Brain pericyte (primary cell): ENCODE measurements at regions not wholly inside any gene's neighbourhood (a gene's known extent, or its start where the extent isn't known, plus 50 kb on each side); places are given as distances from the start of the nearest gene placed in this dataset.
"Not testable (repeated sequence)": the region's sequence is repeated elsewhere in the genome, so short reads cannot be mapped to it uniquely, and the experiment has no call there.

ENCODE experiments used
- DNase-seq: peaks from one replicate; pipeline ENCODE4 v3.0.0-alpha.2; 2012; ENCODE audit warnings: low read depth, low spot score

DNA sequence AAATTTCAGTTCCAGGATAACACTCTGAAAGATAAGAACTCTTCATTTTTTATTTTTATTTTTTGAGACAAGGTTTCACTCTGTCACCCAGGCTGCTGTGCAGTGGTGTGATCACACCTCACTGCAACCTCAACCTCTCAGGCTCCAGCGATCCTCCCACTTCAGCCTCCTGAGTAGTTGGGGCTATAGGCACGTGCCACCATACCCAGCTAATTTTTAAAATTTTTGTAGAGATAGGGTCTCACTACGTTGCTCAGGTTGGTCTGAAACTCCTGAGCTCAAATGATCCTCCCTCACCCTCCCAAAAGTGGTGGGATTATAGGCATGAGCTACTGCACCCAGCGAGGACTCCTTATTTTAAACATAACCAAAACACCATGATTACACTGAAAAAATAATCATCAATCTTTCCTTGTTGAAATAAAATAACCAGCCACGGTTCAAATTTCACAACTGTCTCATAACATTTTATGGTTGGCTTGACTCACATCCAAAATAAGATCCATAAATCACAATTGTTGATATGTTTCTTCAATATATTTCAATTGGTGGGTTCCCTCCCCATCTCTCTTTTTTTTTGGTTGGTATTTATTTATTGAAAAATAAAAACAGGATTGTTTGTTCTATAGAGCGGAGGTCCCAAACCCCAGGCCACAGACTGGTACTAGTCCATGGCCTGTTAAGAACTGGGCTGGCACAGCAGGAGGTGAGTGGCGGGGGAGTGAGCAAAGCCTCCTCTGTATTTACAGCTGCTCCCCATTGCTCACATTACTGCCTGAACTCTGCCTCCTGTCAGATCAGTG is 60.1 kb upstream of the FAM171A1 start:
- DNase-seq = no peak

DNA sequence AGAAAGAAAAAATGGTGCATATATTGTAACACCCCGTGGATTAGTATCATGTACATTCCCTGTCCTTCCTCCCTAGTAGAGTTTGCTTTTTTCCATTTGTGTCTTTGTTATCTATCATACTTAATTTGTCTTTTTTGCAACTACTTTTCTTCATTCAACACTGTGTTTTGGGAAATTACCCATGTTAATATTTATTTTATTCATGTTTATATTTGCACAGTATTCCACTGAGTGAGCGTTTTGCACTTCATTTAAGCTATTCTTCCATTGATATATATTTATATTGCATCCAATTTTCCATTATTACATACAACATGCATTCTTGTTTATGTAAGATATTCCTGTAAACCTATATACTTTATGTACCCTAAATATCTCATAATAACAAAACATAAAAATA is 57.6 kb upstream of the FAM171A1 start:
- DNase-seq = no peak

DNA sequence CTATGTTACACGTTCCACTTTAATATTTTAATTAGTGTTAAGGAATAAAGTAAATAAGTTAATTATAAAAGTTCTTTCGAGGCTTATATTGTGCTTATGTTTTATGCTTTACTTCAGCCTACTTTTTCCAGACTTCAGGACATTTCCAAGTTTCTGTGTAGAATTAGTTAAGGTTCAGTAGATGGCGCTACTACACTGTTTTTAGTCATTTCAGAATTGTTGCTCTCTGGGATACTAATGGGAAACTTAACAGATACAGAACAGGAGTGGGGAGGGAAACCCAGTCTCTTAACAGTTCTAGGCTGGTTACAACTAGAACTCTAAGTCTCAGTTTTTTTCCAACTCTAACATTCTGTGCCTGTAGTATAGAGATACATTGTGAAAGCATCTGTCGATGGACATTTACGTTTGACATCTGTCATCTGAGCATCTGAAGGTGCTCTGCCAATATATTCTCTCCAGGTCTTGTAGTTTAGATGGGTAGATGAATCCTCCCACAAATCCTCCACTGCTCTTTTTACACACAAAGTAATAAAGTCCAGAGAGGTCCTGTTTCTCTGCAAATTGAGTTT is 56.8 kb upstream of the FAM171A1 start:
- DNase-seq = no peak

DNA sequence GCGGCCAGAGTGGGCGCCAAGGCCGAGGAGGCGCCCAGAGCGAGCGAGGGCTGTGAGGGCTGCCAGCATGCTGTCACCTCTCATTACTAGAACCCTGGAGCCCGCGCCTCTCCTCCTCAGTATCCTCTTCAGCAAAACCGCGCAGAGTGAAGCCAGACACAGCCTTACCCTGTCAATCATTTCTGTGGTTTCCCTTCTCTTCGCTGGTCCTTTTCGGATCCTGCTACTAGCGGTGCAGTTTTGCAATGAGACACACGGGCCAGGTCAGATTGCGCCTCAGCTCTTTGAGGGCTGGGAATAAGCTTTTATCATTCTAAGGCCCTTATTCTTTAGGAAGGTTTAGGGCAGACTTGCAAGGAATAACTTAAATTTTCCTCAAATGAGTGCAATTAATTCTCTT is 55.5 kb upstream of the FAM171A1 start:
- DNase-seq = no peak

DNA sequence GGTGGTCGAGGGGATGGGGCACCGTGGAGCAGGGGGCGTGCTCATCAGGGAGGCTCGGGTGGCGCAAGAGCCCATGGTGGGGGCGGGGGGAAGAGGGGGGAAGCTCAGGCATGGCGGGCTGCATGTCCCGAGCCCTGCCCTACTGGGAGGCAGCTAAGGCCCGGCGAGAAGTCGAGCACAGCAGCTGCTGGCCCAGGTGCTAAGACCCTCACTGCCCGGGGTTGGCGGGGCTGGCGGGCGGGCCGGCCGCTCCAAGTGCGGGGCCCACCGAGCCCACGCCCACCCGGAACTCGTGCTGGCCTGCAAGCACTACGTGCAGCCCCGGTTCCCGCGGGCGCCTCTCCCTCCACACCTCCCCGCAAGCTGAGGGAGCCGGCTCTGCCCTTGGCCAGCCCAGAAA is 55.0 kb upstream of the FAM171A1 start:
- no peak for DNase-seq

DNA sequence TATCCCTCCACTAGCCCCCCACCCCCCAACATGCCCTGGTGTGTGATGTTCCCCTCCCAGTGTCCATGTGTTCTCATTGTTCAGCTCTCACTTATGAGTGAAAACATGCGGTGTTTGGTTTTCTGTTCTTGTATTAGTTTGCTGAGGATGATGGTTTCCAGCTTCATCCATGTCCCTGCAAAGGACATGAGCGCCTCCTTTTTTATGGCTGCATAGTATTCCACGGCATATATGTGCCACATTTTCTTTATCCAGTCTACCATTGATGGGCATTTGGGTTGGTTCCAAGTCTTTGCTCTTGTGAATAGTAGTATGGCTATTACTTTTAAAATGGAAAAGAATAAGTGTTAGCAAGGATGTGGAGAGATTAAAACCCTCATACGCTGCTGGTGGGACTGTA is 50.8 kb upstream of the FAM171A1 start:
- DNase-seq = not testable (repeated sequence)
